G401 (cell line): ENCODE measurements at regions not wholly inside any gene's neighbourhood (a gene's known extent, or its start where the extent isn't known, plus 50 kb on each side); places are given as distances from the start of the nearest gene placed in this dataset.

Experiments
- DNase-seq: peaks from one replicate; pipeline ENCODE4 v3.0.0-alpha.2; 2015; ENCODE audit warnings: low spot score
- in situ Hi-C: cut with HindIII; loops from 2 replicates; pipeline ENCODE4 v1.10.0; 2016; ENCODE audit warnings: low sequenced_read_pairs, mixed read lengths

- DNase-seq, result peak; percentile 54
- in situ Hi-C loops, result no loop called here
Observed at GRCh38 chr4:111641813-111642579, 503.3 kb upstream of the FAM241A start.

DNA sequence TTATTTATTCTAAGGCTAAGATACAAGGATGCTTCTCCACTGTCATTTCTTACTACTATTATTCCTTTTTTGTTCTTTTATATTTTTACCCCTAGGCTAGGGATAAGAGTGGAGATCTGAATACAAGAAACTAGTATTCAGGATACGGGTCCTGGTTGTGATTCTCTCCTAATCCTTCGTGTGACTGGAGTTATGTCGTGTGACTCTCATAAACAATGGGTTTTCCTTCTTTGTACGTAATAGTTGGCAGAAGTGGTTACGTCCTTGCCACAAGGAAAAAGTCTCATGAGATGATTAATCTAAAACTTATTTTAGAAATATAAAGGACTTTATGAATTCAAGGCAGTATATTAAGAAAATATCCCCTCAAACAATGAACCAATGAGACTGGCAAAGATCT is 497.2 kb upstream of the FAM241A start:
- in situ Hi-C loops, result no loop called here
- no peak for DNase-seq

- in situ Hi-C loops, result no loop called here
- no peak for DNase-seq
Observed at GRCh38 chr4:111649308-111649707, 495.9 kb upstream of the FAM241A start.

DNA sequence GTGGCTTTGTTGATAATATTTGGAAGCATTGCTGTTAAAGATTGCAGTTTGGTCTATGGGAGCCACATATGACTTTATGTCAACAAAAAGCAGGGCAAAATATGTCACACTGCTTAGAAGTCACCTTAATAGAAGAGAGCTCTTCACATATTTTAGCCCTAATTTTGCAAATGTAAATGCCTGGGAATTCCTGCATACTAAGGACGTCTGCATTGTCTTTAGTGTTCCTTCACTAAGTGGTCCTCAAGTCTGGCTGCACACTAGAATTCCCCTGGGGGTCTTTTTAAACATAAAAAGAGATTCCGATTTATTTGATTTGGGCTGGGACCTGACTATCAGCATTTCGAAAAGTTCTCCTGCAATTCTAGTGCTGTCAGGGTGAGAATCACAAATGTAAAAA is 495.1 kb upstream of the FAM241A start:
- no peak for DNase-seq
- in situ Hi-C loops, result no loop called here

DNA sequence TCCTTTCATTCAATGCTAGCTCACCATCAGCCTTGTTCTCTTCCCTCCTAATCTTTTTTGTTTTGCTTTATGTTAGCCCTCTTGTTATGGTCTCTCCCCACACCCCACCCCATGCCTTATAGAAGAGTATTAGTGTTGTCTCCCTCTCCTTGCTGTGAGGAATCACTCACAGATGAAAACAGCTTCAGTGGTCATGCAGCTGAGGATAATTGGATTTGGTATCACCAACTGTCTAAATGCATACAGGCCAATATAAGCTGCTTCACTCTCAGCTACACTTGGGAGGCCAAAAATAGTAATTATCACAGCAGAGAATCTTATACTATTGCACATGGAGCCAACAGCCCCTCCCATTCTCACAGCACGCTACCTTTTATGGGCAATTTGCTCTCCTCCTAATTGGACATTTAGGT is 494.6 kb upstream of the FAM241A start:
- in situ Hi-C loops, result no loop called here
- DNase-seq, result no peak

GRCh38 chr4:111652236-111652635 is 493.0 kb upstream of the FAM241A start:
- in situ Hi-C loops, result no loop called here
- no peak for DNase-seq

DNA sequence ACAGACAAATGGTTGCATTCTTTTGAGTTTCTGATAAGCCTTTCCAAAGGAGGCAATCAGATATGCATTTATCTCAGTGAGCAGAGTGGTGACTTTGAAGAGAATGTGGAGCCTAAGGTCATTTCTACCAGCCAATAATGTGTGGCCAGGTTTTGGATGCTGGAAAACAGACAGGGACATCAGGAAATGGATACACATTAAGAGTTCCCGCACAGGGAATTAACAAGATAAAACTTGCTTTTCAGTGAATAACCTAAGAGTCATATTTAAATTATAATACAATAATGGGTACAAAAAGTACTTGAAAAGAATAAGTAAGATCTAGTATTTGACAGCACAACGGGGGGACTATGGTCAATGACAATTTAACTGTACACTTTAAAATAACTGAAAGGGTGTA is 492.3 kb upstream of the FAM241A start:
- in situ Hi-C loops, result no loop called here
- no peak for DNase-seq

DNA sequence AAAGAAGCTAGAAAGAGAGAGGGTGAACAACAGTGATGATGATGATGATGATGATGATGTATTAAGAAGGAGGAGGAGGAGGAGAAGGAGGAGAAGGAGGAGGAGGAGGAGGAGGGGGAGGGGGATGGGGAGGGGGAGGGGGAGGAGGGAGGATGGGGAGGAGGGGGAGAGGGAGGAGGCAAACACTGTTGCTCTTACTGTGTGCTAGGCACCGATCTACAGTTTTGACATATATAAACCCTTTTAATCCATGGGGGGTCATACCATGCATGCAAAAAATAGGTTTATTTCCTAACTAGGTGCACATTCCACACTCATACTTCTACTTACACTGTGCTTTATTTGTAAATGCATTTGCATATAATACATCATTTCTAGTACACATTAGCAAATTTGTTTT is 482.8 kb upstream of the FAM241A start:
- DNase-seq, result no peak
- in situ Hi-C loops, result no loop called here

DNA sequence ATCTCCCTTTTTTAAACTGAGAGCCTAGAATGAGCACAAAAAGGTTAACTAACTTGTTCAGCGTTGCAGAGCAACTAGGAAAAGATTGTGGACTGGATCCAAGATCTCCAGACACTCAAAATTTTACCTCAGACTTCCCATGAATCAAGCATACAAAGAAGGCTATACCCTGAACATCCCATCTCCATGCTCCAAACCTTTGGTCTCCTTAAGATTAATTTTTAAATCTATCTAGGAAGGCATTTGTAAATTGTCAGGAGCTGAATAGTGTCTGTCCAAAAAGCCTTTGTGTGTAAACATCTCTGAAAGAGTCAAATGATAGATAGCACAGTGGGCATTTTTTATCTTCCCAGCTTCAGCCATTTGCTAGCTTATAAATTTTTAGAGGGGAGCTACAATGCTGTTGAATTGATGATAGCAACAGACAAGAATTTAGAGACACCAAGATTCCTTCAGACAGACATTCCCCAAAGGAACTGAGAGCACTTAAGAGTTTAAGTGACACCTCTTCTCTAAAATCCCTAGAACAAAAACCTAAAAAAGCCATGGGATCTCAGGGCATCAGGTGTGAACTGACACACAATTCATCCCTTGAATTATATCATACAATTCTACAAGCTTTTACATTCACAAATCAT is 480.8 kb upstream of the FAM241A start:
- in situ Hi-C loops, result no loop called here
- no peak for DNase-seq

DNA sequence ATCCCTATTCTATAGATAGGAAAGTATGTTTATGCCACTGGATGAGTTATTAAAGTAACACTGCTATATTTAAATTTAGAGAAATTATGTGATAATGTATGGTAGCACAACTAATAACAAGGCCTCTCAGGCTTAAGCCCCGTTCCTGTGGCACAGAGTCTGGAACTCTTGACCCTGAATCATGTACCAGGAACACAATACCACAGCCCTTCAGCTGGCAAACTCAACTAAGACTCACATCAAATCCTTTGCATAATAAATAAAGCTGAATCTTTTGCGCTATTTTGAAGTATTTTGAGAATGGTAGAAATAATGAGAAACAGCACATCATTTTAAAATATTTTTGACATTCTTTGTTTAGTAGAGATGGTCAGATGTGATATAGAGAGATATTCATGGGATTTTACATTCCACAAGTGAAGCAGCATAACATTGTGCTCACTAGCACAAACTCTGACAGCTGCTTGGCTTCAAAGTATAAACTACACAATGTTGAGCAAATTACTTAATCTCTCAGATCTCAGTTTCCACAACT is 478.4 kb upstream of the FAM241A start:
- in situ Hi-C loops, result no loop called here
- DNase-seq, result no peak

- in situ Hi-C loops, result no loop called here
- no peak for DNase-seq
Observed at GRCh38 chr4:111671756-111672155, 473.5 kb upstream of the FAM241A start.

DNA sequence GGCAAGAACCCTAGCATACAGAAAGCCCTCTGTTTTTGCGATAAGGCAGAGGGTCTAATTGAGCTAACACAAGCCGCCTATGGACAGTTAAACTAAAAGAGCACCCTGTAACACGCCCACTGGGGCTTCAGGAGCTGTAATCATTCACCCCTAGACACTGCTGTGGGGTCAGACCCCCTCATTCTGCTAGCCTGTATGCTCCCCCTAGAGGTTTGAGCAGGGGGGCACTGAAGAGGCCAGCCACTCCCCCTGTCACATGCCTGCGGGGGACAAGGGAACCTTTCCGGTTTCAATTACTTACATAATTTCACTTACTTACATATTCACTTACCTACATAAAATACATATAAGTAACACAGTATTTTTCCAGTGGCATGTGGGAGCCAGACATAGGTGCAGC is 469.5 kb upstream of the FAM241A start:
- in situ Hi-C loops, result no loop called here
- DNase-seq, result no peak

- DNase-seq, result no peak
- in situ Hi-C loops, result no loop called here
Observed at GRCh38 chr4:111676533-111676932, 468.7 kb upstream of the FAM241A start.

DNA sequence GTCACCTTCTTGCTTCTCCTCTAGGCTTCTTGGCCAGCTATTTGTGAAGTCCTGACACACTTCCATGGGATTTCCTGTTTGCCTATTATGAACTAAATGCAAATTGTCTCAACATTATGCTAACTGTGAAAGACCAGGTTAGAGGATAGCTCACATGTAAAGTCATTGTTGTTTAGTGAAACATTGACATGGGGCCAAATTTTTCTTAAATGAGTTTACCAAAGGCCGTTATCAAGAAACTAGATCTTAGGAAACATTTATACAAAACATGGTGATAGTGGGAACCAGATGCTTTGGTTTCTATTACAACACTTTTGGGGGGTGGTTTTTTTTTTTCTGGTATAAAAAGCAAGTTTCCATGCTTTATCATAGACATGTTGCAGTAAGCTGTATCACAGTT is 466.8 kb upstream of the FAM241A start:
- in situ Hi-C loops, result no loop called here
- no peak for DNase-seq

- in situ Hi-C loops, result no loop called here
- no peak for DNase-seq
Observed at GRCh38 chr4:111678908-111679307, 466.3 kb upstream of the FAM241A start.

GRCh38 chr4:111681270-111681669 is 464.0 kb upstream of the FAM241A start:
- in situ Hi-C loops, result no loop called here

DNA sequence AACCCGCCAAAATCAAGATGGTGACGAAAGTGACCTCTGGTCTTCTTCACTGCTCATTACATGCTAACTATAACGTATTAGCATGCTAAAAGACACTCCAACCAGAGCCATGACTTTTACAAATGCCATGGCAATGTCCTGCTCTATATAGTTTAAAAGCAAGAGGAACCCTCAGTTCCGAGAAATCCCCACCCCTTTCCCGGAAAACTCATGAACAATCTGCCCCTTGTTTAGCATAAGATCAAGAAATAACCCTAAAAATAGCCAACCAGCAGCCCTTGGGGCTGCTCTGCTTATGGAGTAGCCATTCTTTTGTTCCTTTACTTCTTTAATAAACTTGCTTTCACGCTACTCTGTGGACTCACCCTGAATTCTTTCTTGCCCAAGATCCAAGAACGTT is 463.5 kb upstream of the FAM241A start:
- in situ Hi-C loops, result no loop called here
- DNase-seq, result no peak

More at GRCh38 chr4:111681270-111681669, 464.0 kb upstream of the FAM241A start:
- no peak for DNase-seq

DNA sequence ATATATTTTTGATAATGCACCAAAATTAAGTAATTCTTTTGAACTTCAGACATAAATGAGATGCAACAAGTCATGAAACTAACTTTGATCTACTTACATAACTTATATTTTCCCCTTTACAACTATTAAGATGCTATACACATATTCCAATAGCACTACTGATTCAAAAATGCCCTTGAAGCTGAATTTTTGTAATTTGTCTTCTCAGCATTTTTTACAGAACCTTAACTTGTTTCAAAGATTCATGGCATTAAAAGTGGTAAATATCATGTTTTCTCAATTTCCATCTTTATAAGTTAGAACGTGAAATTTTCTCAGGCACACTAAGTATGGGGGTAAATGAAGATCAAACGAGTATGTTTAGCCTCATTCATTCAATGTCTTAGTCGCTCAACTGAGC is 460.0 kb upstream of the FAM241A start:
- in situ Hi-C loops, result no loop called here

GRCh38 chr4:111689214-111689613 is 456.0 kb upstream of the FAM241A start:
- in situ Hi-C loops, result no loop called here
- DNase-seq, result no peak

More for the DNA sequence above, 460.0 kb upstream of the FAM241A start:
- DNase-seq, result no peak

DNA sequence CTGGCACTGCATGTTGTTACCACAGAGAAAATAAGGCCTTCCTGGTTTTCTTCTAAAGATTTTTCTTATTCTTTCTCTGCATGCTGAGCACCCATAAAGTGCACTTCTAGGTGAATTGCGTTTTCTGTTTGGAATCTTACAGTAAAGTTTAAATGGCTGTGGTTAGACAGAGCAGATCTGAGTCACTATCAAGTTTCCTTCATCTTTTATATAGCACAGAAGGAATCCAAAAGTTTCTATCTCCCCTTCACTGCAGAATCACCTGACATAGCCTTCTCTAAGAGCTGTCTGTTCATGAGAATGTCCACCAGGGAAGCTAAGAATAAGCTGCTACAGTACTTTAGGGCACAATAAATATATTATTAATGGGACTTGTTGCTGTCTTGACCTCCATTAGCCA is 455.5 kb upstream of the FAM241A start:
- DNase-seq, result no peak
- in situ Hi-C loops, result no loop called here

DNA sequence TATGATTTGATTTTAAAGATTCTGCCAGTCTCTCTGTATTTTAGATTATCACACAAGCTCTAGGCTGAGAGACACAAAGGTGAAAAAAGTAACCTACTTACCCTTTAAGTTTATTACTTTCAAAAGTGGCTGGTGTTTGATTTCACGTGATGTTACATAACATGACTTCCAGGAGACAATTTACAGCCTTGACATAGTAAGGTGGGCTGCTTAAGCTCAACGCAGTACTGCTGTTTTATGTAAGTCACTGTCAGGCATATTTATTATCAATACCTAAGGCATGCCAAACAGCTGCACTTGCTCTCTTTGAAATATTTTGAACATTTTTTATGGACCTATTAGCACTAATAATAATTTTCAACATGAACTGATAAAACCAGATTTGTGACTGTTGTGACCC is 451.5 kb upstream of the FAM241A start:
- in situ Hi-C loops, result no loop called here
- DNase-seq, result no peak
